ENCODE measurements at regions not wholly inside any gene's neighbourhood (a gene's known extent, or its start where the extent isn't known, plus 50 kb on each side); places are given as distances from the start of the nearest gene placed in this dataset.

DNA sequence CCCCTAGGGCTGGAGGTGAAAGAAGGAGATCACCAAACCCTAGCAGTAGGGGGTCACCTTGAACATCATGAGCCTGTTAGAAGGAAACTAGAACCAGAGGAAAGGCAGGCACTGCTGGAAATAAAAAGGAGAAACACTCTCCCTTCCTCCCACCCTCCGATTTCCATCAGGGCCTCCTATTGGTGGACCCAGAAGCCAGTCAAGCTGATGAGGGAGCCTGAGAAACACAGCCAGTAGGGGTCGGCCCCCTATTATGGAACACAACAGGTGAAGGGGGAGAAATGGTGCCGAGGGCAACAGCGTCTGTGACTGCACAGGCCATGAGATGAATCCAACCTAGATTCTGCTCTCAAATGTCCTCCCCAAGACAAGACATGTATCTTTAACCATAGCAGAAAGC is 156.1 kb upstream of the LRFN2 start:
- ATAC-seq (no peak), DNase-seq (no peak)
- H3K4me3 ChIP-seq: no peak overlapping the region
- no peaks in the 10 kb centered on the region for H3K27me3 ChIP-seq
- H3K4me1 ChIP-seq: no peaks in the 10 kb centered on the region
- TF ChIP-seq, protein P1, sequence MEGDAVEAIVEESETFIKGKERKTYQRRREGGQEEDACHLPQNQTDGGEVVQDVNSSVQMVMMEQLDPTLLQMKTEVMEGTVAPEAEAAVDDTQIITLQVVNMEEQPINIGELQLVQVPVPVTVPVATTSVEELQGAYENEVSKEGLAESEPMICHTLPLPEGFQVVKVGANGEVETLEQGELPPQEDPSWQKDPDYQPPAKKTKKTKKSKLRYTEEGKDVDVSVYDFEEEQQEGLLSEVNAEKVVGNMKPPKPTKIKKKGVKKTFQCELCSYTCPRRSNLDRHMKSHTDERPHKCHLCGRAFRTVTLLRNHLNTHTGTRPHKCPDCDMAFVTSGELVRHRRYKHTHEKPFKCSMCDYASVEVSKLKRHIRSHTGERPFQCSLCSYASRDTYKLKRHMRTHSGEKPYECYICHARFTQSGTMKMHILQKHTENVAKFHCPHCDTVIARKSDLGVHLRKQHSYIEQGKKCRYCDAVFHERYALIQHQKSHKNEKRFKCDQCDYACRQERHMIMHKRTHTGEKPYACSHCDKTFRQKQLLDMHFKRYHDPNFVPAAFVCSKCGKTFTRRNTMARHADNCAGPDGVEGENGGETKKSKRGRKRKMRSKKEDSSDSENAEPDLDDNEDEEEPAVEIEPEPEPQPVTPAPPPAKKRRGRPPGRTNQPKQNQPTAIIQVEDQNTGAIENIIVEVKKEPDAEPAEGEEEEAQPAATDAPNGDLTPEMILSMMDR (IDR thresholded peaks at IDR 0.05): no peak
- no peak for TF ChIP-seq POLR2A (IDR thresholded peaks at IDR 0.05)
- no peak overlapping the region for H3K27ac ChIP-seq
- 86% methylated on average over 1 of the region's 4 CpGs for WGBS (ENCODE audit: insufficient coverage, low coverage, low lambda C conversion rate, missing lambda C conversion rate)
- H3K9me3 ChIP-seq: no peaks in the 10 kb centered on the region
- intact Hi-C loops (cut with DNase I): no loop called here
- H3K36me3 ChIP-seq: no peaks in the 10 kb centered on the region

DNA sequence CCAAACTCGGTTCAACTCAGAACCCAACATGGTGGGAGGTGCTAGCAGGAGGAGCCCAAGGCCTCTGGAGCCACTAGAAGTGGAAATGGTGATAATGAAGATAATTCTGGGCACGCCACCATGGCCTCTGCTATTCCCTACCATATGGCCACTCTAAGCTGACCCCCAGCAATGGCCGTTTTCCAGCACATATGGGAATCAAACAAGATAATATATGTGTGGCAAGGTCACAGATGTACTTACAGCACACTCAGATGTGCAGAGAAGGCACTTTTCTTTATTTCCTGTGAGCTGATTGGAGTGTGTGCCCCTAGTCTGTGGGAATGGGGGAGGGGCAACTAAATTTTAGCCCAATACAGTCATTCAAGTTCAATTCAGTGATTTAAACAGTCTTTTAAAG is 153.4 kb upstream of the LRFN2 start:
- DNase-seq: no peak
- ATAC-seq: no peak
- no peak for TF ChIP-seq POLR2A (IDR thresholded peaks at IDR 0.05)
- TF ChIP-seq, protein P1 (IDR thresholded peaks at IDR 0.05): no peak
- WGBS (ENCODE audit: insufficient coverage, low coverage, low lambda C conversion rate, missing lambda C conversion rate): 21% methylated on average over 2 of the region's 3 CpGs
- Histone ChIP-seq H3K4me1 (no peaks in the 10 kb centered on the region), H3K4me3 (no peak overlapping the region), H3K9me3 (no peaks in the 10 kb centered on the region), H3K27ac (no peak overlapping the region), H3K27me3 (no peaks in the 10 kb centered on the region), H3K36me3 (no peaks in the 10 kb centered on the region)
- intact Hi-C loops (cut with DNase I): no loop called here

DNA sequence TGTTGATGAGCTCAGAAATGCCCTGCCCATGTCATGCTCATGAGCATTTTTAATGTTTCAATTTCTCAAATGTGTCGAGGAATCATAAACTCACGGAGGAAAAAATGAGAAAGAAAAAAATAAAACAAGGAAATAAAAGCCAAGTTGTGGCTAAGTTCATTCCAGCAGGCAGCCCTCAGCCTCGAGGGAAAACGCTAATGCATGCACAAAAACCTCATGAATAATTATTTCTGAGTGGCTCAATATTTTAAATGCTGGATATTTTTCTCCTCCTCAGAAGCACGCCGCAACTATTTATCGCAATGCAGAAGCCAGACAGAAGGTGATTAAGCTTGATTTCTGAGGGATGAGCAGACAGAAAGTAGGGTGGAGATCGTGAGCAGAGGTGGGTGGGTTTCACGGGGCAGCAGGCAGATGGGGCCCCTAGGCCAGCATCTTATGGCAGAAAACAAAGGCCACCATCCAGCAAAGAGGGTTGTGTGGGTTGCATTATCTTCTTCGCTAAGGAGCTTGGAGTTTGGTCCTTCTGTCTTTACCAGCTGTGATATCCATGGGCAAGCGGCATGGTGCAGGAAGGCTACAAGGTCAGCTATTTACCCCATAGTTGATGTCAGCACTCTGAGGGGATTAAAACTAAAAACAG is 151.5 kb upstream of the LRFN2 start:
- ATAC-seq (no peak), DNase-seq (no peak)
- TF ChIP-seq POLR2A (IDR thresholded peaks at IDR 0.05): no peak
- WGBS (ENCODE audit: insufficient coverage, low coverage, low lambda C conversion rate, missing lambda C conversion rate): 65% methylated on average over 9 of the region's 11 CpGs
- no peaks in the 10 kb centered on the region for H3K36me3 ChIP-seq
- no peaks in the 10 kb centered on the region for H3K27me3 ChIP-seq
- no peaks in the 10 kb centered on the region for H3K4me1 ChIP-seq
- intact Hi-C loops (cut with DNase I): no loop called here
- H3K4me3 ChIP-seq: no peak overlapping the region
- H3K9me3 ChIP-seq: no peaks in the 10 kb centered on the region
- H3K27ac ChIP-seq: no peak overlapping the region

DNA sequence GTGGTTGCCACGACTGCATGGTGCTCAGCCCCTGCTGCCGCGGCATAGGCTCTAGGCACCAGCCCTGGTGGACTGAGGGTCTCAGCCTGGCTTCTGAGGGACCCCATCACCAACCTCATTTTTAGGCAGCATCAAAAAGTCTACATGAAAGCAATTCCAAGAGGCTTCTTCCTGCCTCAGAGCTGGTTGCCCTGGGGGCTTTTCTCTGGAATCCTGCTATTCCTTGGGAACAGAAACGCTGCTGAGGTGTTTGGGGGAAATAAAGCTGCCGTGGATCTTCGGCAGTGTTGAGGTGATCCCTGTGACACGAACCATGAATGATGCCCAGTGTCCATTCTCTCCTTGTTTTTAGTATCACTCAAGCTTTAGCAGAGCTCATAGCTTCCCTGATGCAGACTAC is 148.4 kb upstream of the LRFN2 start:
- ATAC-seq (no peak), DNase-seq (no peak)
- H3K27me3 ChIP-seq: no peaks in the 10 kb centered on the region
- no peaks in the 10 kb centered on the region for H3K9me3 ChIP-seq
- H3K27ac ChIP-seq: no peak overlapping the region
- H3K4me3 ChIP-seq: no peak overlapping the region
- no peaks in the 10 kb centered on the region for H3K4me1 ChIP-seq
- intact Hi-C loops (cut with DNase I): no loop called here
- WGBS (ENCODE audit: insufficient coverage, low coverage, low lambda C conversion rate, missing lambda C conversion rate): 69% methylated on average over 6 of the region's 7 CpGs
- no peaks in the 10 kb centered on the region for H3K36me3 ChIP-seq
- TF ChIP-seq, protein P1 (IDR thresholded peaks at IDR 0.05): no peak
- no peak for TF ChIP-seq POLR2A (IDR thresholded peaks at IDR 0.05)

DNA sequence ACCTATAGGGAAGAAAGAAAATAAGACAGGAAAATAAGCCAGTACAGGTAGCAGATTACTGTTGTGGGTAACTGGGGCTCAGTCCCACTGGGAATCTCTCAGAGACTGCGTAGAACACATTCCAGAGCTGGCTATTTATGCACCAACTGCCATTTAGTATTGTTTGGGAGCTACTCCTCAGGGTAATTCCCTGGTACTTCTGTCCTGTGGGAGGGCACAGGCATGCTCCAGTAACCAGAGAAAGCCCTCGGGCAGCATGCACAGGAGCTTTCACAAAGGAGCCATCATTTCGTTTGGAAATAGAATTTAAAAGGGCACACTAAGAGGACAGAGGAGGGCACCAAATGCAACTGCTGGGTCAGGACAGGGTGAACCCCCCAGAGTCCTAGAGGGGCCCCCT is 148.0 kb upstream of the LRFN2 start:
- DNase-seq: no peak
- H3K4me3 ChIP-seq: no peak overlapping the region
- H3K27ac ChIP-seq: no peak overlapping the region
- no peaks in the 10 kb centered on the region for H3K9me3 ChIP-seq
- no peaks in the 10 kb centered on the region for H3K4me1 ChIP-seq
- TF ChIP-seq, protein P1 (IDR thresholded peaks at IDR 0.05): no peak
- no peak for TF ChIP-seq POLR2A (IDR thresholded peaks at IDR 0.05)
- intact Hi-C loops (cut with DNase I): no loop called here
- no peaks in the 10 kb centered on the region for H3K27me3 ChIP-seq
- H3K36me3 ChIP-seq: no peaks in the 10 kb centered on the region
- WGBS (ENCODE audit: insufficient coverage, low coverage, low lambda C conversion rate, missing lambda C conversion rate): 20% methylated on average over 1 of the region's 3 CpGs
- no peak for ATAC-seq

Measured in right lobe of liver (tissue), 6 donors.